ENCODE measurements at regions not wholly inside any gene's neighbourhood (a gene's known extent, or its start where the extent isn't known, plus 50 kb on each side); places are given as distances from the start of the nearest gene placed in this dataset.

GRCh38 chr11:25396847-25397246 is 900.0 kb downstream of the LUZP2 start:
- TF ChIP-seq CTCF (conservative IDR thresholded peaks at IDR 0.05; ENCODE audit: low read depth in 2 of 2): no peak
- TF ChIP-seq EZH2 (IDR thresholded peaks at IDR 0.05; ENCODE audit: low read depth, unreplicated experiment): no peak
- TF ChIP-seq POLR2AphosphoS5 (IDR thresholded peaks at IDR 0.05; ENCODE audit: low read depth): no peak
- TF ChIP-seq ZNF331 (CRISPR knock-in tag; IDR thresholded peaks at IDR 0.05; ENCODE audit: low read depth): no peak
- TF ChIP-seq EZH2phosphoT487 (IDR thresholded peaks at IDR 0.05; ENCODE audit: unreplicated experiment): no peak
- no peak for TF ChIP-seq JUNB (IDR thresholded peaks at IDR 0.05; ENCODE audit: unreplicated experiment)
- no peak for TF ChIP-seq REST (IDR thresholded peaks at IDR 0.05; ENCODE audit: unreplicated experiment)
- no peak for TF ChIP-seq CREB1 (CRISPR knock-in tag; IDR thresholded peaks at IDR 0.05; ENCODE audit: low read depth)

Data from GM23338 (cell line).